H1 (cell line): ENCODE measurements at regions not wholly inside any gene's neighbourhood (a gene's known extent, or its start where the extent isn't known, plus 50 kb on each side); places are given as distances from the start of the nearest gene placed in this dataset.

ENCODE experiments used
- ATF2 ChIP-seq: IDR thresholded peaks from 2 replicates; pipeline ENCODE4 v1.6.1; 2012; ENCODE audit warnings: low read length, inconsistent platforms
- CTBP2 ChIP-seq: IDR thresholded peaks from 2 replicates; pipeline ENCODE4 v1.7.0; 2011; ENCODE audit warnings: borderline replicate concordance, mild to moderate bottlenecking, moderate library complexity, mixed read lengths, low read length; ENCODE audit not compliant: insufficient read depth, insufficient read length

GRCh38 chr10:3324612-3325038 lies 152.0 kb upstream of the PITRM1 start (continued):
- no peak for TF ChIP-seq ATF2
- TF ChIP-seq CTBP2: no peak
